HepG2 (cell line): ENCODE measurements at regions not wholly inside any gene's neighbourhood (a gene's known extent, or its start where the extent isn't known, plus 50 kb on each side); places are given as distances from the start of the nearest gene placed in this dataset.

ENCODE experiments used
- ATAC-seq: fragments of 200-7000 bp; cut with Tn5 transposase; 3 replicates; pipeline ENCODE4 v1.9.1; 2020; ENCODE audit warnings: mild to moderate bottlenecking, moderate library complexity
- BruUV-seq: library from RNA; stranded (reverse); fragments of 400-500 nt; replicated peaks from 2 replicates; lab custom pipeline; 2021; lab: Mats Ljungman, UMichigan
- CTCF ChIA-PET: fragments of 300-600 bp; formaldehyde crosslinking; extraction: SDS; loops from one replicate; lab custom pipeline; 2021; ENCODE audit warnings: low total read pairs, inconsistent platforms, low intra/inter-chr PET ratio; lab: Yijun Ruan, JAX
- POLR2A ChIA-PET: fragments of 350-600 bp; sonication (Branson Sonifier 250); formaldehyde crosslinking; loops from one replicate; lab custom pipeline; 2020; ENCODE audit warnings: antibody characterized with exemption, inconsistent platforms; lab: Yijun Ruan, JAX
- DNase-seq: peaks from one replicate; pipeline ENCODE4 v3.0.0-alpha.2; 2015; ENCODE audit warnings: low spot score
- FAIRE-seq: peaks from 3 replicates; lab custom pipeline; 2011; peaks lifted over from hg19 to GRCh38; lab: Jason Lieb, UNC
- H2AFZ ChIP-seq: one replicate; pipeline ENCODE4 v1.6.1; 2011; ENCODE audit warnings: low read length, inconsistent platforms
- H3K27ac ChIP-seq: fragments of 300-600 bp; 3 replicates; pipeline ENCODE4 v1.8.0; 2011; ENCODE audit warnings: mixed run types, mild to moderate bottlenecking, mixed read lengths, low read length, inconsistent platforms; ENCODE audit not compliant: insufficient read depth; ENCODE audit errors: extremely low read length
- H3K27me3 ChIP-seq, 2 experiments: fragments of 200-600 bp in 1 of 2; 2 replicates in 1 of 2; 3 replicates in 1 of 2; pipeline versions ENCODE4 v1.6.0 to v1.8.0; 2011; ENCODE audit warnings: low read length in 2 of 2, mild to moderate bottlenecking in 2 of 2, moderate library complexity in 2 of 2, inconsistent platforms in 1 of 2; ENCODE audit not compliant: insufficient read depth in 2 of 2, control insufficient read depth in 1 of 2
- H3K36me3 ChIP-seq, 2 experiments: fragments of 200-600 bp in 1 of 2; replicated peaks in 1 of 2; 2 replicates in 1 of 2; 3 replicates in 1 of 2; pipeline versions ENCODE4 v1.5.1 to v1.8.0; 2011; ENCODE audit warnings: low read length in 2 of 2, inconsistent platforms in 1 of 2; ENCODE audit not compliant: insufficient read depth in 2 of 2, control insufficient read depth in 1 of 2
- H3K4me1 ChIP-seq: 2 replicates; pipeline ENCODE4 v1.5.1; 2012; ENCODE audit warnings: low read length, inconsistent platforms; ENCODE audit not compliant: insufficient read depth
- H3K4me2 ChIP-seq: 2 replicates; pipeline ENCODE4 v1.6.0; 2011; ENCODE audit warnings: low read depth, low read length, inconsistent platforms
- H3K4me3 ChIP-seq, 3 experiments: fragments of 200-600 bp in 1 of 3; sonication (generic), shearing (Covaris generic) in 1 of 3; replicated peaks in 1 of 3; 2 replicates each; pipeline ENCODE4 v1.5.1; 2011 to 2016; ENCODE audit warnings: low read length in 3 of 3, inconsistent platforms in 2 of 3, low read depth in 2 of 3, mild to moderate bottlenecking in 2 of 3, control low read depth in 1 of 3, mixed read lengths in 1 of 3; ENCODE audit not compliant: insufficient read depth in 1 of 3
- H3K79me2 ChIP-seq: one replicate; pipeline ENCODE4 v1.6.1; 2011; ENCODE audit warnings: low read length, inconsistent platforms; ENCODE audit not compliant: insufficient read depth
- H3K9ac ChIP-seq: 2 replicates; pipeline ENCODE4 v1.6.0; 2011; ENCODE audit warnings: mild to moderate bottlenecking, low read depth, low read length, inconsistent platforms; ENCODE audit not compliant: insufficient read depth
- H3K9me3 ChIP-seq: 2 replicates; pipeline ENCODE4 v1.5.1; 2012; ENCODE audit warnings: mild to moderate bottlenecking, low read length
- H4K20me1 ChIP-seq: 2 replicates; pipeline ENCODE4 v1.6.0; 2011; ENCODE audit warnings: inconsistent platforms, mild to moderate bottlenecking, low read length, moderate library complexity; ENCODE audit not compliant: insufficient read depth
- CAMTA2 ChIP-seq: sonication (generic); formaldehyde crosslinking; IDR thresholded peaks from 2 replicates; pipeline ENCODE4 v1.4.0; 2020; ENCODE audit warnings: mild to moderate bottlenecking, missing genetic modification reagents, borderline replicate concordance
- CSRNP2 ChIP-seq: sonication (generic); formaldehyde crosslinking; conservative IDR thresholded peaks from 2 replicates; pipeline ENCODE4 v1.8.0; 2022; ENCODE audit warnings: low read depth, missing genetic modification reagents
- KAT8 ChIP-seq: IDR thresholded peaks from 2 replicates; pipeline ENCODE4 v1.6.1; 2016; ENCODE audit warnings: missing genetic modification reagents, missing compliant biosample characterization
- POLR2A ChIP-seq, 2 experiments: IDR thresholded peaks; 2 replicates each; pipeline ENCODE4 v1.6.1; 2011; ENCODE audit warnings: low read depth in 2 of 2, low read length in 2 of 2, mild to moderate bottlenecking in 1 of 2, moderate library complexity in 1 of 2; ENCODE audit not compliant: insufficient read depth in 1 of 2
- ZNF414 ChIP-seq: sonication (generic); formaldehyde crosslinking; IDR thresholded peaks from 2 replicates; pipeline ENCODE4 v1.5.0; 2020; ENCODE audit warnings: missing genetic modification reagents
- WGBS: methylation state at CpG from one replicate; pipeline ENCODE4 v1.1.6; 2017; ENCODE audit warnings: low lambda C conversion rate; 5-methylcytosine and 5-hydroxymethylcytosine counted together
- in situ Hi-C: cut with HindIII; loops from 2 replicates; pipeline ENCODE4 v1.10.0; 2017; ENCODE audit warnings: low pct_unique_long_range_greater_than_20kb; ENCODE audit not compliant: extremely low pct_ligation_motif_present
- intact Hi-C: fragments of 100-400 bp; cut with micrococcal nuclease; formaldehyde crosslinking; loops from one replicate; pipeline ENCODE4 v1.10.0; 2022; ENCODE audit not compliant: unreplicated experiment

- TF ChIP-seq KAT8 (CRISPR knock-in tag), result no peak
Measured at GRCh38 chr1:4375812-4376211, 278.6 kb upstream of the AJAP1 start (continued).

- in situ Hi-C loops, result no loop called here
- no peak overlapping the region for H3K27ac ChIP-seq
Measured at GRCh38 chr1:4379451-4380175, 274.8 kb upstream of the AJAP1 start.

More at GRCh38 chr1:4379451-4380175, 274.8 kb upstream of the AJAP1 start:
- FAIRE-seq (no peak), ATAC-seq (no peak), DNase-seq (no peak)
- H3K4me1 ChIP-seq, result no peaks in the 10 kb centered on the region
- no TSS peak for BruUV-seq
- no peak overlapping the region for H3K9ac ChIP-seq
- H2AFZ ChIP-seq, result no peak overlapping the region
- ChIA-PET CTCF (no interaction called here), POLR2A (no interaction called here)
- no peaks in the 10 kb centered on the region for H3K36me3 ChIP-seq
- 40% methylated on average over 6 of the region's 6 CpGs for WGBS
- intact Hi-C loops, result no loop called here
- no peaks in the 10 kb centered on the region; a peak in 1 of 5 replicates for H3K27me3 ChIP-seq
- no peak overlapping the region for H3K4me3 ChIP-seq
- no peaks in the 10 kb centered on the region for H3K79me2 ChIP-seq
- H4K20me1 ChIP-seq, result no peaks in the 10 kb centered on the region
- no peak overlapping the region for H3K4me2 ChIP-seq
- TF ChIP-seq ZNF414, result no peak
- TF ChIP-seq CAMTA2 (CRISPR knock-in tag), result no peak
- TF ChIP-seq CSRNP2 (CRISPR knock-in tag), result no peak
- no peak for TF ChIP-seq POLR2A (IDR thresholded peaks at IDR 0.05; ENCODE audit: insufficient read depth in 1 of 2, low read depth in 2 of 2, low read length in 2 of 2)
- peaks cover 40% of the 10 kb centered on the region for H3K9me3 ChIP-seq
